ENCODE measurements at regions not wholly inside any gene's neighbourhood (a gene's known extent, or its start where the extent isn't known, plus 50 kb on each side); places are given as distances from the start of the nearest gene placed in this dataset.

GRCh38 chr6:81682858-81683620, 69.4 kb downstream of the TENT5A start:
- TF ChIP-seq, protein P1, sequence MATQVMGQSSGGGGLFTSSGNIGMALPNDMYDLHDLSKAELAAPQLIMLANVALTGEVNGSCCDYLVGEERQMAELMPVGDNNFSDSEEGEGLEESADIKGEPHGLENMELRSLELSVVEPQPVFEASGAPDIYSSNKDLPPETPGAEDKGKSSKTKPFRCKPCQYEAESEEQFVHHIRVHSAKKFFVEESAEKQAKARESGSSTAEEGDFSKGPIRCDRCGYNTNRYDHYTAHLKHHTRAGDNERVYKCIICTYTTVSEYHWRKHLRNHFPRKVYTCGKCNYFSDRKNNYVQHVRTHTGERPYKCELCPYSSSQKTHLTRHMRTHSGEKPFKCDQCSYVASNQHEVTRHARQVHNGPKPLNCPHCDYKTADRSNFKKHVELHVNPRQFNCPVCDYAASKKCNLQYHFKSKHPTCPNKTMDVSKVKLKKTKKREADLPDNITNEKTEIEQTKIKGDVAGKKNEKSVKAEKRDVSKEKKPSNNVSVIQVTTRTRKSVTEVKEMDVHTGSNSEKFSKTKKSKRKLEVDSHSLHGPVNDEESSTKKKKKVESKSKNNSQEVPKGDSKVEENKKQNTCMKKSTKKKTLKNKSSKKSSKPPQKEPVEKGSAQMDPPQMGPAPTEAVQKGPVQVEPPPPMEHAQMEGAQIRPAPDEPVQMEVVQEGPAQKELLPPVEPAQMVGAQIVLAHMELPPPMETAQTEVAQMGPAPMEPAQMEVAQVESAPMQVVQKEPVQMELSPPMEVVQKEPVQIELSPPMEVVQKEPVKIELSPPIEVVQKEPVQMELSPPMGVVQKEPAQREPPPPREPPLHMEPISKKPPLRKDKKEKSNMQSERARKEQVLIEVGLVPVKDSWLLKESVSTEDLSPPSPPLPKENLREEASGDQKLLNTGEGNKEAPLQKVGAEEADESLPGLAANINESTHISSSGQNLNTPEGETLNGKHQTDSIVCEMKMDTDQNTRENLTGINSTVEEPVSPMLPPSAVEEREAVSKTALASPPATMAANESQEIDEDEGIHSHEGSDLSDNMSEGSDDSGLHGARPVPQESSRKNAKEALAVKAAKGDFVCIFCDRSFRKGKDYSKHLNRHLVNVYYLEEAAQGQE (IDR thresholded peaks at IDR 0.05): no peak
- TF ChIP-seq MAX (IDR thresholded peaks at IDR 0.05): no peak
- no peak for TF ChIP-seq NR2F2 (IDR thresholded peaks at IDR 0.05)
- TF ChIP-seq, protein P2, sequence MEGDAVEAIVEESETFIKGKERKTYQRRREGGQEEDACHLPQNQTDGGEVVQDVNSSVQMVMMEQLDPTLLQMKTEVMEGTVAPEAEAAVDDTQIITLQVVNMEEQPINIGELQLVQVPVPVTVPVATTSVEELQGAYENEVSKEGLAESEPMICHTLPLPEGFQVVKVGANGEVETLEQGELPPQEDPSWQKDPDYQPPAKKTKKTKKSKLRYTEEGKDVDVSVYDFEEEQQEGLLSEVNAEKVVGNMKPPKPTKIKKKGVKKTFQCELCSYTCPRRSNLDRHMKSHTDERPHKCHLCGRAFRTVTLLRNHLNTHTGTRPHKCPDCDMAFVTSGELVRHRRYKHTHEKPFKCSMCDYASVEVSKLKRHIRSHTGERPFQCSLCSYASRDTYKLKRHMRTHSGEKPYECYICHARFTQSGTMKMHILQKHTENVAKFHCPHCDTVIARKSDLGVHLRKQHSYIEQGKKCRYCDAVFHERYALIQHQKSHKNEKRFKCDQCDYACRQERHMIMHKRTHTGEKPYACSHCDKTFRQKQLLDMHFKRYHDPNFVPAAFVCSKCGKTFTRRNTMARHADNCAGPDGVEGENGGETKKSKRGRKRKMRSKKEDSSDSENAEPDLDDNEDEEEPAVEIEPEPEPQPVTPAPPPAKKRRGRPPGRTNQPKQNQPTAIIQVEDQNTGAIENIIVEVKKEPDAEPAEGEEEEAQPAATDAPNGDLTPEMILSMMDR (IDR thresholded peaks at IDR 0.05; ENCODE audit: low read depth, low read length, missing input control): no peak
- no peak for TF ChIP-seq RAD21 (IDR thresholded peaks at IDR 0.05)
- no peak for TF ChIP-seq GABPA (IDR thresholded peaks at IDR 0.05 in 1 of 2, conservative IDR thresholded peaks at IDR 0.05 in 1 of 2)
- no peak for TF ChIP-seq YY1 (IDR thresholded peaks at IDR 0.05)
- no peak for TF ChIP-seq FOXA2 (IDR thresholded peaks at IDR 0.05)
- no peak for TF ChIP-seq EGR1 (IDR thresholded peaks at IDR 0.05; ENCODE audit: low read depth in 2 of 2)
- TF ChIP-seq, protein P3, sequence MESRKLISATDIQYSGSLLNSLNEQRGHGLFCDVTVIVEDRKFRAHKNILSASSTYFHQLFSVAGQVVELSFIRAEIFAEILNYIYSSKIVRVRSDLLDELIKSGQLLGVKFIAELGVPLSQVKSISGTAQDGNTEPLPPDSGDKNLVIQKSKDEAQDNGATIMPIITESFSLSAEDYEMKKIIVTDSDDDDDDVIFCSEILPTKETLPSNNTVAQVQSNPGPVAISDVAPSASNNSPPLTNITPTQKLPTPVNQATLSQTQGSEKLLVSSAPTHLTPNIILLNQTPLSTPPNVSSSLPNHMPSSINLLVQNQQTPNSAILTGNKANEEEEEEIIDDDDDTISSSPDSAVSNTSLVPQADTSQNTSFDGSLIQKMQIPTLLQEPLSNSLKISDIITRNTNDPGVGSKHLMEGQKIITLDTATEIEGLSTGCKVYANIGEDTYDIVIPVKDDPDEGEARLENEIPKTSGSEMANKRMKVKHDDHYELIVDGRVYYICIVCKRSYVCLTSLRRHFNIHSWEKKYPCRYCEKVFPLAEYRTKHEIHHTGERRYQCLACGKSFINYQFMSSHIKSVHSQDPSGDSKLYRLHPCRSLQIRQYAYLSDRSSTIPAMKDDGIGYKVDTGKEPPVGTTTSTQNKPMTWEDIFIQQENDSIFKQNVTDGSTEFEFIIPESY (IDR thresholded peaks at IDR 0.05): no peak
- TF ChIP-seq TAF1 (conservative IDR thresholded peaks at IDR 0.05): no peak
- TF ChIP-seq SP1 (IDR thresholded peaks at IDR 0.05): no peak
